Activated T-cell treated with anti-CD3 and anti-CD28 coated beads for 1 hour (primary cell): ENCODE measurements at regions not wholly inside any gene's neighbourhood (a gene's known extent, or its start where the extent isn't known, plus 50 kb on each side); places are given as distances from the start of the nearest gene placed in this dataset.
"Not testable (repeated sequence)": the region's sequence is repeated elsewhere in the genome, so short reads cannot be mapped to it uniquely, and the experiment has no call there.

Experiments
- DNase-seq: peaks from one replicate; pipeline ENCODE4 v3.0.0-alpha.2; 2020; ENCODE audit warnings: low read depth

GRCh38 chr7:106376026-106376799 lies 91.4 kb upstream of the NAMPT start:
- DNase-seq, result no peak

GRCh38 chr7:106375499-106375898 lies 90.7 kb upstream of the NAMPT start:
- no peak for DNase-seq

- DNase-seq, result no peak
Measured at GRCh38 chr7:106374437-106374836, 89.7 kb upstream of the NAMPT start.

GRCh38 chr7:106372595-106373318 lies 88.0 kb upstream of the NAMPT start:
- no peak for DNase-seq

- DNase-seq, result no peak
Measured at GRCh38 chr7:106372126-106372525, 87.3 kb upstream of the NAMPT start.

- DNase-seq, result no peak
Measured at GRCh38 chr7:106371629-106372028, 86.8 kb upstream of the NAMPT start.

GRCh38 chr7:106370542-106370941 lies 85.8 kb upstream of the NAMPT start:
- DNase-seq, result no peak

GRCh38 chr7:106369816-106370215 lies 85.0 kb upstream of the NAMPT start:
- DNase-seq, result no peak

- DNase-seq, result no peak
Measured at GRCh38 chr7:106369352-106369751, 84.6 kb upstream of the NAMPT start.

GRCh38 chr7:106367664-106368063 lies 82.9 kb upstream of the NAMPT start:
- DNase-seq, result no peak

GRCh38 chr7:106367018-106367420 lies 82.2 kb upstream of the NAMPT start:
- no peak for DNase-seq

GRCh38 chr7:106365252-106366005 lies 80.6 kb upstream of the NAMPT start:
- DNase-seq, result no peak

- not testable (repeated sequence) for DNase-seq
Measured at GRCh38 chr7:106362507-106362906, 77.7 kb upstream of the NAMPT start.

GRCh38 chr7:106358103-106358663 lies 73.4 kb upstream of the NAMPT start:
- no peak for DNase-seq

GRCh38 chr7:106357675-106358074 lies 72.9 kb upstream of the NAMPT start:
- no peak for DNase-seq

GRCh38 chr7:106354822-106355221 lies 70.0 kb upstream of the NAMPT start:
- DNase-seq, result no peak

- DNase-seq, result no peak
Measured at GRCh38 chr7:106353944-106354343, 69.2 kb upstream of the NAMPT start.

GRCh38 chr7:106348231-106348630 lies 63.4 kb upstream of the NAMPT start:
- DNase-seq, result no peak

- no peak for DNase-seq
Measured at GRCh38 chr7:106347229-106347833, 62.5 kb upstream of the NAMPT start.

GRCh38 chr7:106346678-106347217 lies 62.0 kb upstream of the NAMPT start:
- DNase-seq, result no peak

- no peak for DNase-seq
Measured at GRCh38 chr7:106346167-106346677, 61.4 kb upstream of the NAMPT start.
